ENCODE measurements at regions not wholly inside any gene's neighbourhood (a gene's known extent, or its start where the extent isn't known, plus 50 kb on each side); places are given as distances from the start of the nearest gene placed in this dataset.

GRCh38 chr5:54360925-54361662 is 50.7 kb upstream of the ARL15 start:
- intact Hi-C loops (cut with micrococcal nuclease; ENCODE audit: unreplicated experiment) = no loop called here
- POLR2A ChIA-PET = no interaction called here

More at GRCh38 chr5:54360925-54361662, 50.7 kb upstream of the ARL15 start:
- Histone ChIP-seq H3K4me2 (ENCODE audit: low read length) (no peak overlapping the region), H3K36me3 (ENCODE audit: insufficient read depth, low read length) (no peaks in the 10 kb centered on the region), H4K20me1 (ENCODE audit: insufficient read depth, low read length) (no peaks in the 10 kb centered on the region), H3K9me3 (ENCODE audit: low read length) (no peaks in the 10 kb centered on the region), H3K4me1 (ENCODE audit: insufficient read depth, low read length, poor library complexity, severe bottlenecking) (no peaks in the 10 kb centered on the region), H2AFZ (ENCODE audit: low read length) (no peak overlapping the region), H3K27ac (ENCODE audit: low read depth, low read length, poor library complexity, severe bottlenecking) (no peak overlapping the region), H3K9me2 (ENCODE audit: insufficient read depth, low read length) (no peaks in the 10 kb centered on the region), H3K4me3 (ENCODE audit: low read depth, low read length, poor library complexity, severe bottlenecking) (no peak overlapping the region), H3K79me2 (ENCODE audit: insufficient read depth, low read depth, low read length) (no peaks in the 10 kb centered on the region)
- TF ChIP-seq CTCF (conservative IDR thresholded peaks at IDR 0.05; ENCODE audit: low read length) = no peak
- TF ChIP-seq EZH2phosphoT487 (IDR thresholded peaks at IDR 0.05; ENCODE audit: borderline replicate concordance, low read depth, low read length) = no peak
- CTCF ChIA-PET (ENCODE audit: unreplicated experiment) = no interaction called here
- BruUV-seq (replicated peaks) = no TSS peak
- no peak for DNase-seq (ENCODE audit: low spot score)

All from OCI-LY7 (cell line).